IPS DF 4.7 (cell line): ENCODE measurements at regions not wholly inside any gene's neighbourhood (a gene's known extent, or its start where the extent isn't known, plus 50 kb on each side); places are given as distances from the start of the nearest gene placed in this dataset.
"Not testable (repeated sequence)": the region's sequence is repeated elsewhere in the genome, so short reads cannot be mapped to it uniquely, and the experiment has no call there.

Source experiments
- DNase-seq: peaks from one replicate; pipeline ENCODE4 v3.0.0-alpha.2; 2013; ENCODE audit warnings: low spot score; ENCODE audit errors: extremely low read depth

GRCh38 chr2:42974721-42975717 is 182.6 kb upstream of the HAAO start:
- no peak for DNase-seq

- DNase-seq = no peak
These were observed 181.9 kb upstream of the HAAO start for GRCh38 chr2:42974169-42974720.

GRCh38 chr2:42973726-42974125 is 181.3 kb upstream of the HAAO start:
- no peak for DNase-seq

DNA sequence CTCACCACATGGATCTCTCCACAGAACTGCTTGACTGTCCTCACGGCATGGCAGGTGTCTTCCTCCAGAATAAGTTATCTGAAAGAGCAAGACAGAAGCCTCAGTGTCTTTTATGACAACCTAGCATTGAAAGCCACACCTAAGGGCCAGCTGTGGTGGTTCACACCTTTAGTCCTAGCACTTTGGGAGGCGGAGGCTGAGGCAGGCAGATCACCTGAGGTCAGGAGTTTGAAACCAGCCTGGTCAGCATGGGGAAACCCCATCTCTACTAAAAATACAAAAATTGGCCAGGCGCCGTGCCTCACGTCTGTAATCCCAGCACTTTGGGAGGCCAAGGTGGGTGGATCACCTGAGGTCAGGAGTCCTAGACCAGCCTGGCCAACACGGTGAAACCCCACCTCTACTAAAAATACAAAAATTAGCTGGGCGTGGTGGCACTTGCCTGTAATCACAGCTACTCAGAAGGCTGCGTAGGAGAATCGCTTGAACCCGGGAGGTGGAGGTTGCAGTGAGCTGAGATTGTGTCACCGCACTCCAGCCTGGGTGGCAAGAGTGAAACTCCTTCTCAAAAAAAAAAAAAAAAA is 180.6 kb upstream of the HAAO start:
- DNase-seq = not testable (repeated sequence)

GRCh38 chr2:42971947-42972736 is 179.8 kb upstream of the HAAO start:
- DNase-seq = no peak

- no peak for DNase-seq
These were observed 179.0 kb upstream of the HAAO start for GRCh38 chr2:42971381-42971780.

- no peak for DNase-seq
These were observed 177.8 kb upstream of the HAAO start for GRCh38 chr2:42970151-42970550.

GRCh38 chr2:42969231-42970150 is 177.1 kb upstream of the HAAO start:
- DNase-seq = no peak

DNA sequence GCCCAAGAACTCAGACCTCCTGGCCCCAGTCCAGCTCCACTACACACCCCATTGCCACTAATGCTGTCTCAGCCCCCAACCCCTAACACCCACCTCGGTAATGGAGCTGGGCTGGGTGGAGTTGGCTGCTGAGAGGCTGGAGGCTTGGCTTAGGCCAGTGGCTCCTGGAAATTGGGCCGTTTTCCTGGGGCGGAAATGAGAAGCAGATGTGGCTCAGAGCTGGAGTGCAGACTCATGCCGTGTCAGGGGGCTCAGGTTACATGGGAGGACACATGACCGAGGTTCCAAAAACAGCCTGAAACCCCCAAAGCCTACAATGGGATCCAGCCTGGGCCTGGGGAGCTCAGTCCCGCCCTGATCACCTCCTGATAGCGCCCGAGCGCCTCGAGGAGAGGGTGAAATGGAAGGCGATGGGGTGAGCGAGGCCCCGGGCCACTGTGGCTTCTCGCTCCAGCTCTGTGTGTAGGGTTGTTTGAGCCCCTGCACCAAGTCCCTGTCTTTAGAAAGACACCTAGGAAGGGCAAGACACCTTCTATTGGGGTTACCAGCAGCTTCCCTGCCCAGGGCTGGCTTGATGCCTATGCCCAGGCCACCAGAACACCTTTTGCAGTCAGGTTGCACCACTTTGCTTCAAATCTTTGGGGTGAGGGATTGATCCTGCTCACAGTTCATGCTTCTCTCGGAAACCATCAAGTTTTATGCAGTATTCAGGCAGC is 175.7 kb upstream of the HAAO start:
- no peak for DNase-seq

GRCh38 chr2:42965910-42966309 is 173.5 kb upstream of the HAAO start:
- DNase-seq = no peak

DNA sequence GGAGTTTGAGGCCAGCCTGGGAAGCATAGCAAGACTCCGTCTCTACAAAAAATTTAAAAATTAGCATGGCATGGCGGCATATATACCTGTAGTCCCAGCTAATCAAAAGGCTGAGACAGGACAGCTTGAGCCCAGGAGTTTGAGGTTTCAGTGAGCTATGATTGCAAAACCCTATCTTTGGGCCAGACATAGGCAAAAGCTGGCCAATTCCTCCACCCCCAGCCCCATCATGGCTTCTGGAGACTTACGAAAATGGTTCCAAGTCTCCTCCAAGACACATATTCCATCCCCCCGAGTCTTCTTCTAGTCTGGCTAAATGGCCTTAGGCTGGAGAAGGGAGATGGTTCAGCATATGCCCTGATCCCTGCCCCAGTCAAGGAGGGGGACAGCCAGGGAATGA is 172.8 kb upstream of the HAAO start:
- no peak for DNase-seq

- no peak for DNase-seq
These were observed 172.2 kb upstream of the HAAO start for GRCh38 chr2:42964439-42965083.

DNA sequence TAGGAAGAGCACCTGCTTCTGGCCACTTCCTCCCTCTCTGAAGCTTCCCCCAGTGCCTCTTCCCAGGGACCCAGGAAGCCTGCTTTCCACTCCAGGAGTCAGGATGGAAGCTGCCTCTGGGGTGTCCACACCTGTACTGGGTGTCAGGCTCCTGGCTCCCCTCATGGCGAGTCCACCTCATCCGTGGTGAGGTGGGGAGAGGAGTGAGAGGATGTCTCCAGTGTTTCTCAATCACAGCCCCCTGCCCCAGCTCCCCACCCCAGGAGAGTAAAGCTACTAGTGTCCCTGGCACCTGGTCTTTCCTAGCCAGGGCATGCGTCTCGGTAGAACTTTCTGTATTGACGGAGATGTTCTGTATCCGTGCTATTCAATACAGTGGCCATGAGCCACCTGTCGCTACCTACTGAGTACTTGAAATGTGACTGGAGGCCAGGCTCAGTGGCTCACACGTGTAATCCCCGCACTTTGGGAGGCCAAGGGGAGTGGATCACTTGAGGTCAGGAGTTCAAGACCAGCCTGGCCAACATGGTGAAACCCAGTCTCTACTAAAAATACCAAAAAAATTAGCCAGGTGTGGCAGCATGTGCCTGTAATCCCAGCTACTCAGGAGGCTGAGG is 171.2 kb upstream of the HAAO start:
- no peak for DNase-seq

GRCh38 chr2:42962508-42962953 is 170.1 kb upstream of the HAAO start:
- DNase-seq = no peak

DNA sequence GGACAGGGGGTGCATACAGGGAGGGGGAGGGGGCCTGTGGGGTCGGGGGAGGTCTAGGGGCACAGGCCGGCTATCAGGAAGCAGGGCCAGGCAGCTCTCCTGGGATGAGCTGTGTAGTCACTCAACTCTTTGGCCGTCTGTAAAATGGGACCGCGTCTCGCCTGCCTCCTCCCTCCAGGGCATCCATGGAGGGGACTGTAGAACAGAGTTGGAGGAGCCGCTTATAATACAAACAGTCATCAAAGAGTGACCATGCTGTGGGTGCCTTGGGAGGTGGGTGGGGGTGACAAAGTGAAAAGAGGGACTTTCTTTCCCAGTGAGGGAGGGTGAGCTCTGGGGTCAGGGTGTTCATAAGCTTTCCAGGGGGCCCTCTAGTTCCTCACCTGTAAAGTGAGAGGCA is 169.6 kb upstream of the HAAO start:
- DNase-seq = no peak

DNA sequence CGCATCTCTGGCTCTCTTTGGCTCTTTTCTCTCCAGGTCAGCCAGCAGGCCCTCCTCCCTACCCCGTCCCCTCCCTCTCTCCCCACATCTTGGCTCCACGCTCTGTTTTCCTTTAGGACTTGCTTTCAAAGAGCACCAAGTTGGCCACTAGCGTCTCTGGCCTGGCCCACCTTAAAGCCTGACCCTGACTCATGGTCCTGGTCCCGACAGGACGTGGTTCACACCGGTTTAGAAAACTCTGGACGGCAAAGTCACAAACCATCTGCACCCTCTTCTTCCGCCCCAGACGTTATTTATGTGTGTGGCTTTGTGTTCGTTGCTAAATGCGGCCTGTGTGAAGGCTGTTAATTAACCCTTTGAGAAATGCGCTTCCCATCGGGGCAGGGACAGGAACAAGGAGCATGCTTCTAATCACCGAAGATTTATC is 169.0 kb upstream of the HAAO start:
- DNase-seq = no peak

GRCh38 chr2:42960842-42961180 is 168.4 kb upstream of the HAAO start:
- DNase-seq = no peak

GRCh38 chr2:42960002-42960841 is 167.8 kb upstream of the HAAO start:
- DNase-seq = no peak
